PC-9 (cell line): ENCODE measurements at regions not wholly inside any gene's neighbourhood (a gene's known extent, or its start where the extent isn't known, plus 50 kb on each side); places are given as distances from the start of the nearest gene placed in this dataset.

Source experiments
- BruUV-seq: library from RNA; stranded (reverse); fragments of 400-500 nt; replicated peaks from 2 replicates; lab custom pipeline; 2021; lab: Mats Ljungman, UMichigan
- CTCF ChIA-PET: fragments of 300-600 bp; sonication (Branson Sonifier 250); formaldehyde crosslinking; loops from one replicate; lab custom pipeline; 2022; ENCODE audit warnings: antibody characterized with exemption; lab: Charles Lee
- POLR2A ChIA-PET: fragments of 300-600 bp; sonication (Branson Sonifier 250); formaldehyde crosslinking; loops from one replicate; lab custom pipeline; 2022; ENCODE audit warnings: antibody characterized with exemption; ENCODE audit not compliant: unreplicated experiment; lab: Charles Lee
- DNase-seq, 2 experiments: peaks; one replicate each; pipeline versions ENCODE4 v3.0.0 to v3.0.0-alpha.2; 2015 to 2022; ENCODE audit warnings: mixed read lengths in 1 of 2
- H2AFZ ChIP-seq: fragments of 200-600 bp; sonication (generic); 2 replicates; pipeline ENCODE4 v1.8.1; 2017; ENCODE audit warnings: antibody characterized with exemption
- H3F3A ChIP-seq: fragments of 200-600 bp; sonication (generic); 2 replicates; pipeline ENCODE4 v1.8.1; 2017; ENCODE audit warnings: antibody characterized with exemption, mild to moderate bottlenecking, low read depth; ENCODE audit not compliant: insufficient read depth
- H3K27ac ChIP-seq: fragments of 200-600 bp; sonication (generic); 2 replicates; pipeline ENCODE4 v1.6.1; 2016; ENCODE audit warnings: mixed run types
- H3K27me3 ChIP-seq: fragments of 200-600 bp; sonication (generic); 2 replicates; pipeline ENCODE4 v1.6.1; 2016; ENCODE audit warnings: low read depth, mixed run types; ENCODE audit not compliant: insufficient read depth
- H3K36me3 ChIP-seq: fragments of 200-600 bp; sonication (generic); 2 replicates; pipeline ENCODE4 v1.6.1; 2016; ENCODE audit warnings: low read depth, mixed run types
- H3K4me1 ChIP-seq: fragments of 200-600 bp; sonication (generic); replicated peaks from 2 replicates; pipeline ENCODE4 v1.6.1; 2016; ENCODE audit warnings: mixed run types; ENCODE audit not compliant: insufficient read depth
- H3K4me2 ChIP-seq: fragments of 200-600 bp; sonication (generic); 2 replicates; pipeline ENCODE4 v1.6.1; 2017; ENCODE audit warnings: mixed run types
- H3K4me3 ChIP-seq: fragments of 200-600 bp; sonication (generic); 2 replicates; pipeline ENCODE4 v1.6.1; 2016; ENCODE audit warnings: mixed run types
- H3K79me2 ChIP-seq: fragments of 200-600 bp; sonication (generic); 2 replicates; pipeline ENCODE4 v1.6.1; 2017; ENCODE audit warnings: low read depth, mixed run types
- H3K9me2 ChIP-seq: fragments of 200-600 bp; sonication (generic); 2 replicates; pipeline ENCODE4 v1.8.1; 2017; ENCODE audit warnings: mild to moderate bottlenecking; ENCODE audit not compliant: insufficient read depth
- H3K9me3 ChIP-seq: fragments of 200-600 bp; sonication (generic); 2 replicates; pipeline ENCODE4 v1.8.1; 2016; ENCODE audit warnings: low read depth; ENCODE audit not compliant: insufficient read depth
- H4K20me1 ChIP-seq: fragments of 200-600 bp; sonication (generic); 2 replicates; pipeline ENCODE4 v1.8.1; 2017; ENCODE audit not compliant: insufficient read depth
- CTCF ChIP-seq: fragments of 200-600 bp; sonication (generic); conservative IDR thresholded peaks from 2 replicates; pipeline ENCODE4 v1.6.1; 2017; ENCODE audit warnings: mixed run types, antibody characterized with exemption, mild to moderate bottlenecking, moderate library complexity
- EZH2 ChIP-seq: fragments of 200-600 bp; sonication (generic); IDR thresholded peaks from 2 replicates; pipeline ENCODE4 v1.8.0; 2017; ENCODE audit warnings: antibody characterized with exemption, low read depth
- intact Hi-C: fragments of 100-400 bp; cut with micrococcal nuclease; formaldehyde crosslinking; loops from one replicate; pipeline ENCODE4 v1.10.0; 2022; ENCODE audit not compliant: unreplicated experiment

GRCh38 chr12:68078737-68079136 is 80.8 kb downstream of the IFNG start:
- Histone ChIP-seq H3K27ac (no peak overlapping the region), H4K20me1 (no peaks in the 10 kb centered on the region), H3K4me2 (no peak overlapping the region), H3K4me1 (no peaks in the 10 kb centered on the region), H3K9me3 (no peaks in the 10 kb centered on the region), H3K9me2 (no peaks in the 10 kb centered on the region), H2AFZ (no peak overlapping the region), H3F3A (no peaks in the 10 kb centered on the region), H3K4me3 (no peak overlapping the region), H3K27me3 (no peaks in the 10 kb centered on the region), H3K36me3 (no peaks in the 10 kb centered on the region), H3K79me2 (no peaks in the 10 kb centered on the region)
- no peak for TF ChIP-seq CTCF
- no peak for TF ChIP-seq EZH2
- ChIA-PET CTCF (no interaction called here), POLR2A (no interaction called here)
- BruUV-seq, result no TSS peak
- no peak for DNase-seq
- intact Hi-C loops, result no loop called here

GRCh38 chr12:68075416-68075815 is 84.1 kb downstream of the IFNG start:
- no peak for TF ChIP-seq EZH2
- no peak for TF ChIP-seq CTCF
- no peak for DNase-seq
- Histone ChIP-seq H3K4me3 (no peak overlapping the region), H3F3A (no peaks in the 10 kb centered on the region), H3K9me3 (no peaks in the 10 kb centered on the region), H2AFZ (no peak overlapping the region), H3K4me1 (no peaks in the 10 kb centered on the region), H4K20me1 (no peaks in the 10 kb centered on the region), H3K27ac (no peak overlapping the region), H3K27me3 (no peaks in the 10 kb centered on the region), H3K4me2 (no peak overlapping the region), H3K79me2 (no peaks in the 10 kb centered on the region), H3K9me2 (no peaks in the 10 kb centered on the region), H3K36me3 (no peaks in the 10 kb centered on the region)
- intact Hi-C loops, result no loop called here
- CTCF ChIA-PET, result no interaction called here
- POLR2A ChIA-PET, result no interaction called here
- no TSS peak for BruUV-seq

DNA sequence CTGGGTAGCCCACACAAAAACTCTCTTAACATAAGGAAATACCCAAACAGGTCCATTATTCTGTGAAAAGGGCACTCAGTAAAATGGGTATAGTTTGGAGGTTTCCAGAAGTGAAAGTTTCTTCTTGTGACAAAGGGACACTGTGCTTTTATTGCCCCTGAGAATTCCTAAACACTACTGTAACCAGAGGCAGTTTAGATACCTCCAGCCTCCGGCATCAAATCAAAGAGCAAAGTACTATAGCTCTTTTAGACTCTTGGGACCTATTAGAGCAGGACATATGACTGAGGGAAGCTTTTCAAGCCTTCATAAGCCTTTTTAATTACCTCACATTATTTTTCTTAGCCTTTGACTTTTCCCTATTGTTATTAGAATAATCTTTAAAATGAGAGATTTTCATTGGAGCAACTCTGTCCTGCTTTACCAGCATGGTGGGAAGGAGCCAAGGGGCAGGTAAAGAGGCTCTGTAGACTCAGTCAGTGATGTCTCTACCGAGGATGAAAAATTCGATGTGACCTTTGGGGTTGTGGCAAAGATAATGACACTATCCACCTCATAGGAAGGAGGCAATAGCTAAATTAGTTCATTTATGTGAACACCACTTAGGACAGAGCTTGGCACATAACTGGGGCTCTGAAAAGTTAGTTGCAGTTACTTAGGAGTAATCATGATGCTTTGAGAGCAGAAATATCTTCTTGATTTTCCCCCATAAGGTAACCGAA is 85.1 kb downstream of the IFNG start:
- Histone ChIP-seq H2AFZ (no peak overlapping the region), H3K27me3 (no peaks in the 10 kb centered on the region), H3K9me2 (no peaks in the 10 kb centered on the region), H3K4me1 (no peaks in the 10 kb centered on the region), H3K27ac (no peak overlapping the region), H3K9me3 (no peaks in the 10 kb centered on the region), H4K20me1 (no peaks in the 10 kb centered on the region), H3K4me2 (no peak overlapping the region), H3F3A (no peaks in the 10 kb centered on the region), H3K4me3 (no peak overlapping the region), H3K36me3 (no peaks in the 10 kb centered on the region), H3K79me2 (no peaks in the 10 kb centered on the region)
- intact Hi-C loops, result no loop called here
- ChIA-PET POLR2A (no interaction called here), CTCF (no interaction called here)
- TF ChIP-seq CTCF, result no peak
- no peak for TF ChIP-seq EZH2
- no TSS peak for BruUV-seq
- DNase-seq, result no peak
